ENCODE measurements at regions not wholly inside any gene's neighbourhood (a gene's known extent, or its start where the extent isn't known, plus 50 kb on each side); places are given as distances from the start of the nearest gene placed in this dataset.

DNA sequence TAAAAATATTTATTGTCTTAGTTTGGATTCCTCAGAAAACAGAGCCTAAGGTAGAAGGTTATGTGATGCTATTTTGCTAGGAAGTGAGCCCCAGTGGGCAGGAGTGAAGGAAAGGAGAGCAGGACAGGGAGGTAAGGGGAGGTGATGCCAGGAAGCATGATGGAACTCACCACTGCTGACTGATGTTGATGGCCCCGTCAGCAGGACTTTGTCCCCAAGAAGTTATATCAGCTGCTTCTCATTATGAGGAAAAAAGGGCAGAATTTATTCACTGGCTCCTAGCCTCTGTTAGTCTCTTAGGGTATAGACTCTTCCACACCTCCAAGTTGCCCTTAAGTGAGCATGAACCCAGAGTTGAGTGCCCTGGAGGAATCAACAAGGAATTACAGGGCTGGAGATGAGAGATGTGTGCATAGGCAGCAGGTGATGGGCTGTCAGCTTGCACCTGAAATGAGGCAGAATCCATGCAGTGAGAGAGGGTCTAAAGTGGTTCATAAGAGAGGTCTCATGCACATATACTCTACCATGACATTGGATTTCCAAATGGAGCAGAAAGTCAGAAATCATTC is 120.6 kb upstream of the NIPBL start:
- TF ChIP-seq, protein P1, sequence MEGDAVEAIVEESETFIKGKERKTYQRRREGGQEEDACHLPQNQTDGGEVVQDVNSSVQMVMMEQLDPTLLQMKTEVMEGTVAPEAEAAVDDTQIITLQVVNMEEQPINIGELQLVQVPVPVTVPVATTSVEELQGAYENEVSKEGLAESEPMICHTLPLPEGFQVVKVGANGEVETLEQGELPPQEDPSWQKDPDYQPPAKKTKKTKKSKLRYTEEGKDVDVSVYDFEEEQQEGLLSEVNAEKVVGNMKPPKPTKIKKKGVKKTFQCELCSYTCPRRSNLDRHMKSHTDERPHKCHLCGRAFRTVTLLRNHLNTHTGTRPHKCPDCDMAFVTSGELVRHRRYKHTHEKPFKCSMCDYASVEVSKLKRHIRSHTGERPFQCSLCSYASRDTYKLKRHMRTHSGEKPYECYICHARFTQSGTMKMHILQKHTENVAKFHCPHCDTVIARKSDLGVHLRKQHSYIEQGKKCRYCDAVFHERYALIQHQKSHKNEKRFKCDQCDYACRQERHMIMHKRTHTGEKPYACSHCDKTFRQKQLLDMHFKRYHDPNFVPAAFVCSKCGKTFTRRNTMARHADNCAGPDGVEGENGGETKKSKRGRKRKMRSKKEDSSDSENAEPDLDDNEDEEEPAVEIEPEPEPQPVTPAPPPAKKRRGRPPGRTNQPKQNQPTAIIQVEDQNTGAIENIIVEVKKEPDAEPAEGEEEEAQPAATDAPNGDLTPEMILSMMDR (IDR thresholded peaks at IDR 0.05) = no peak
- no peak for TF ChIP-seq POLR2A (IDR thresholded peaks at IDR 0.05)
